ENCODE measurements at regions not wholly inside any gene's neighbourhood (a gene's known extent, or its start where the extent isn't known, plus 50 kb on each side); places are given as distances from the start of the nearest gene placed in this dataset.
"Not testable (repeated sequence)": the region's sequence is repeated elsewhere in the genome, so short reads cannot be mapped to it uniquely, and the experiment has no call there.

GRCh38 chr12:67072281-67072680, 196.9 kb upstream of the CAND1 start:
- not testable (repeated sequence) for TF ChIP-seq POLR2AphosphoS5 (IDR thresholded peaks at IDR 0.05)
- TF ChIP-seq, protein P1, sequence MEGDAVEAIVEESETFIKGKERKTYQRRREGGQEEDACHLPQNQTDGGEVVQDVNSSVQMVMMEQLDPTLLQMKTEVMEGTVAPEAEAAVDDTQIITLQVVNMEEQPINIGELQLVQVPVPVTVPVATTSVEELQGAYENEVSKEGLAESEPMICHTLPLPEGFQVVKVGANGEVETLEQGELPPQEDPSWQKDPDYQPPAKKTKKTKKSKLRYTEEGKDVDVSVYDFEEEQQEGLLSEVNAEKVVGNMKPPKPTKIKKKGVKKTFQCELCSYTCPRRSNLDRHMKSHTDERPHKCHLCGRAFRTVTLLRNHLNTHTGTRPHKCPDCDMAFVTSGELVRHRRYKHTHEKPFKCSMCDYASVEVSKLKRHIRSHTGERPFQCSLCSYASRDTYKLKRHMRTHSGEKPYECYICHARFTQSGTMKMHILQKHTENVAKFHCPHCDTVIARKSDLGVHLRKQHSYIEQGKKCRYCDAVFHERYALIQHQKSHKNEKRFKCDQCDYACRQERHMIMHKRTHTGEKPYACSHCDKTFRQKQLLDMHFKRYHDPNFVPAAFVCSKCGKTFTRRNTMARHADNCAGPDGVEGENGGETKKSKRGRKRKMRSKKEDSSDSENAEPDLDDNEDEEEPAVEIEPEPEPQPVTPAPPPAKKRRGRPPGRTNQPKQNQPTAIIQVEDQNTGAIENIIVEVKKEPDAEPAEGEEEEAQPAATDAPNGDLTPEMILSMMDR (IDR thresholded peaks at IDR 0.05): not testable (repeated sequence)
